A673 (cell line): ENCODE measurements at regions not wholly inside any gene's neighbourhood (a gene's known extent, or its start where the extent isn't known, plus 50 kb on each side); places are given as distances from the start of the nearest gene placed in this dataset.

Experiments
- BruUV-seq: library from RNA; stranded (reverse); fragments of 400-500 nt; replicated peaks from 2 replicates; lab custom pipeline; 2021; lab: Mats Ljungman, UMichigan
- CTCF ChIA-PET: fragments of 300-600 bp; sonication (Branson Sonifier 250); formaldehyde crosslinking; loops from one replicate; lab custom pipeline; 2022; ENCODE audit warnings: antibody characterized with exemption; lab: Charles Lee
- POLR2A ChIA-PET: fragments of 300-600 bp; sonication (Branson Sonifier 250); formaldehyde crosslinking; loops from one replicate; lab custom pipeline; 2022; ENCODE audit warnings: antibody characterized with exemption; ENCODE audit not compliant: low non-redundant PET; lab: Charles Lee
- DNase-seq: peaks from one replicate; pipeline ENCODE4 v3.0.0-alpha.2; 2015; ENCODE audit warnings: low spot score
- H3K27ac ChIP-seq: fragments of 200-600 bp; sonication (generic); 2 replicates; pipeline ENCODE4 v1.5.1; 2016; ENCODE audit warnings: mixed run types, low read depth, mild to moderate bottlenecking, mixed read lengths, antibody characterized with exemption, low read length; ENCODE audit not compliant: poor library complexity, severe bottlenecking
- H3K27me3 ChIP-seq: fragments of 200-600 bp; sonication (generic); replicated peaks from 2 replicates; pipeline ENCODE4 v1.6.1; 2017; ENCODE audit warnings: mixed run types, low read depth, mild to moderate bottlenecking, mixed read lengths, antibody characterized with exemption, low read length; ENCODE audit not compliant: insufficient read depth, poor library complexity
- H3K36me3 ChIP-seq: fragments of 200-600 bp; sonication (generic); 2 replicates; pipeline ENCODE4 v1.6.1; 2016; ENCODE audit warnings: mixed run types, mild to moderate bottlenecking, mixed read lengths, antibody characterized with exemption, low read length; ENCODE audit not compliant: insufficient read depth, poor library complexity, severe bottlenecking
- H3K4me1 ChIP-seq: fragments of 200-600 bp; sonication (generic); 2 replicates; pipeline ENCODE4 v1.6.1; 2017; ENCODE audit warnings: mixed run types, mild to moderate bottlenecking, mixed read lengths, antibody characterized with exemption, low read length; ENCODE audit not compliant: insufficient read depth, poor library complexity, severe bottlenecking
- H3K4me3 ChIP-seq: fragments of 200-600 bp; sonication (generic); 2 replicates; pipeline ENCODE4 v1.5.1; 2016; ENCODE audit warnings: low read depth, mixed run types, mild to moderate bottlenecking, mixed read lengths, low read length; ENCODE audit not compliant: poor library complexity, severe bottlenecking
- H3K9me3 ChIP-seq: fragments of 200-600 bp; sonication (generic); 2 replicates; pipeline ENCODE4 v1.6.1; 2016; ENCODE audit warnings: mixed run types, low read depth, mild to moderate bottlenecking, mixed read lengths, antibody characterized with exemption, low read length; ENCODE audit not compliant: poor library complexity, severe bottlenecking
- CTCF ChIP-seq: fragments of 300-800, 200-600 bp; sonication (generic); conservative IDR thresholded peaks from 2 replicates; pipeline ENCODE4 v1.5.1; 2017; ENCODE audit warnings: low read depth, mild to moderate bottlenecking, antibody characterized with exemption, low read length, moderate library complexity, mixed read lengths
- EZH2 ChIP-seq: fragments of 200-600 bp; sonication (generic); IDR thresholded peaks from 2 replicates; pipeline ENCODE4 v1.6.1; 2017; ENCODE audit warnings: borderline replicate concordance, low read depth, mild to moderate bottlenecking, mixed read lengths, antibody characterized with exemption, low read length; ENCODE audit not compliant: poor library complexity, severe bottlenecking
- intact Hi-C: fragments of 100-400 bp; cut with micrococcal nuclease; formaldehyde crosslinking; loops from one replicate; pipeline ENCODE4 v1.10.0; 2022; ENCODE audit not compliant: unreplicated experiment

- H3K9me3 ChIP-seq: no peaks in the 10 kb centered on the region
- DNase-seq: no peak
- no peaks in the 10 kb centered on the region for H3K4me1 ChIP-seq
- TF ChIP-seq EZH2 (no peak), CTCF (no peak)
- intact Hi-C loops: no loop called here
- CTCF ChIA-PET: no interaction called here
- BruUV-seq: no TSS peak
- no peak overlapping the region for H3K4me3 ChIP-seq
- POLR2A ChIA-PET: no interaction called here
- H3K27me3 ChIP-seq: no peaks in the 10 kb centered on the region
- H3K27ac ChIP-seq: no peak overlapping the region
- no peaks in the 10 kb centered on the region for H3K36me3 ChIP-seq
Observed at GRCh38 chr5:61918611-61919010, 387.4 kb upstream of the KIF2A start.

- intact Hi-C loops: no loop called here
- POLR2A ChIA-PET: no interaction called here
- no peak for DNase-seq
Observed at GRCh38 chr5:61919920-61920319, 386.1 kb upstream of the KIF2A start.

GRCh38 chr5:61924251-61924650, 381.8 kb upstream of the KIF2A start:
- DNase-seq: no peak
- H3K9me3 ChIP-seq: no peaks in the 10 kb centered on the region
- TF ChIP-seq EZH2 (no peak), CTCF (no peak)
- H3K27ac ChIP-seq: no peak overlapping the region
- no peak overlapping the region for H3K4me3 ChIP-seq
- no peaks in the 10 kb centered on the region for H3K27me3 ChIP-seq
- intact Hi-C loops: no loop called here
- ChIA-PET CTCF (no interaction called here), POLR2A (no interaction called here)
- no peaks in the 10 kb centered on the region for H3K36me3 ChIP-seq
- BruUV-seq: no TSS peak
- H3K4me1 ChIP-seq: no peaks in the 10 kb centered on the region

More at GRCh38 chr5:61919920-61920319, 386.1 kb upstream of the KIF2A start:
- Histone ChIP-seq H3K4me3 (no peak overlapping the region), H3K27ac (no peak overlapping the region), H3K9me3 (no peaks in the 10 kb centered on the region), H3K4me1 (no peaks in the 10 kb centered on the region), H3K36me3 (no peaks in the 10 kb centered on the region), H3K27me3 (no peaks in the 10 kb centered on the region)
- BruUV-seq: no TSS peak
- CTCF ChIA-PET: no interaction called here
- TF ChIP-seq EZH2 (no peak), CTCF (no peak)
